Epithelial cell of prostate (primary cell): ENCODE measurements at regions not wholly inside any gene's neighbourhood (a gene's known extent, or its start where the extent isn't known, plus 50 kb on each side); places are given as distances from the start of the nearest gene placed in this dataset.

ENCODE experiments used
- DNase-seq: peaks from one replicate; pipeline ENCODE4 v3.0.0-alpha.2; 2011; ENCODE audit warnings: low read depth, low spot score
- H3K27ac ChIP-seq: fragments of 450-650 bp; 2 replicates; pipeline ENCODE4 v1.5.1; 2017; ENCODE audit warnings: mild to moderate bottlenecking

DNA sequence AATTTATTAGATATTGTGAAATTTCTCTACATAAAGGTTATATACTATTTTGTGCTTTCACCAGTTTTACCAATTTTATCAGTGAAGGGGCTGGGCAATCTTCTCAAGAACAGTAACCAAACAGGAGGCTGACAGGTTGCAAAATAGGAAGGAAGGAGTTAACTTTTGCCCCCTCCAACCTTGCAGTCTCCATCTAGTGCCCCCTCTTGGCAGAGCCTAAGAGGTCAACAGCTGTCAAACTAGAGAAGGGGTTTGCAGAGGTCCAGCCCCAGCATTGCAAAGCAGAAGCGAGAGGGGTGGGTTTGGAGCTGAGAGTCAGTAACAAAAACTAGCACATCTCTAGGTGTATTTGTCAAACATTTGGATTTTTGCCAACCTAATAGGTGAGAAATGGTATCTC, 391.0 kb downstream of the CDC5L start:
- H3K27ac ChIP-seq: no peak overlapping the region
- DNase-seq: no peak
